Activated CD8-positive, alpha-beta memory T cell treated with anti-CD3 and anti-CD28 coated beads, Interleukin-2, amount 50 U/mL, for 24 hours (primary cell): ENCODE measurements at regions not wholly inside any gene's neighbourhood (a gene's known extent, or its start where the extent isn't known, plus 50 kb on each side); places are given as distances from the start of the nearest gene placed in this dataset.

ENCODE experiments used
- DNase-seq: peaks from one replicate; pipeline ENCODE4 v3.0.0-alpha.2; 2020; ENCODE audit errors: extremely low read depth

GRCh38 chr5:82336226-82336958 lies 58.2 kb upstream of the RPS23 start:
- no peak for DNase-seq

- no peak for DNase-seq
Observed at GRCh38 chr5:82335806-82336205, 57.7 kb upstream of the RPS23 start.

GRCh38 chr5:82334856-82335255 lies 56.7 kb upstream of the RPS23 start:
- DNase-seq = no peak

- DNase-seq = no peak
Observed at GRCh38 chr5:82334085-82334692, 56.0 kb upstream of the RPS23 start.

DNA sequence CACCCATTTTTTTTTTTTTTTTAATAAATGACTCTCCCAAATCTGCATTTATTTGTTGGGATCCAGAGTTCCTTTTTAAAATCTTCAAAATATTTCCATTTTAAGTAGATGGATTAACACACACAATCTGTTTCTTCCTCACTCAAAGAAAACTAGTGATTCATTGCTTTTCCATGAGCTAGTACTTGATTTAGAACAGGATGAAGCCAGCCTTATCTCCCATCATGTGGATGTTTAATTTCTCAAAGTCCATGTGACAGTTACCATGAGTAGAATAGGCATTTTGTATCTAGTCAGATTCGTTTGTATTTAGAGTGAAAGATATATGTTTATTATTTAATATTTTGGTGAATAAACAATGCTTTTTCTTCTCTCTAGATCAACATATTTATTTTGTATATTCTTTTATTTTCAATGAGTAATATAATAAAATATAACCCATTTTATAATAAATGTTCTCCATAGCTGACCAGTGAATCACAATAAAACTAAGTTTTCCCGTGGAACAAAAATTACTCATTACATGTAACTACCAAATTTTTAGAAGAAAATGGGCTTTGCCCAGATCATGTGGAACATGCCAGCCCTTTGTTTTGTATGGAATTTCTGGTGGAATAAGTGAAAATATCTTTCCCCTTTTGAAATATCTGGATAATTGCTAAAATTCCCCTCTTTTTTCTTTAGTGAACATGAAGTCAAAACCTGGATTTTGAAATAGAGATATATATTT lies 54.9 kb upstream of the RPS23 start:
- no peak for DNase-seq

GRCh38 chr5:82332064-82332855 lies 54.1 kb upstream of the RPS23 start:
- DNase-seq = no peak

DNA sequence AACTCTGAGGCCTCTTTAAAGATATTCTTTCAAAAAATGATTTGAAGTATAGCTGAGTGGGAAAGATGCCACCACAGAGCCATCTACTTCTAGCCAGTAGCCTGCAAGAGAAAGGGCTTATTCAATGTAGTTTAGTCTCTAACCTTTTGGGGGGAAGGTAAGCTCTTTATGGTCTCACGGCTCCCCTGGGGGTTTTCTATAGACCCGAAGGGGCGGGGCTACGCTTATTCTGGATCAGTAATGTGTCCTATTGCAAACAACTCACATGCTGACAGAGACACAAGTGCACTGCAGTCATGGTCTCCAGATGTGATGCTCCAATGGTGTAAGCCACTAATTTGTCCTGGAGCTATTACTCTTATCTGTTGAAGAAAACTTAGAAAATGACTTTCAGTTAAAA lies 53.4 kb upstream of the RPS23 start:
- DNase-seq = no peak

DNA sequence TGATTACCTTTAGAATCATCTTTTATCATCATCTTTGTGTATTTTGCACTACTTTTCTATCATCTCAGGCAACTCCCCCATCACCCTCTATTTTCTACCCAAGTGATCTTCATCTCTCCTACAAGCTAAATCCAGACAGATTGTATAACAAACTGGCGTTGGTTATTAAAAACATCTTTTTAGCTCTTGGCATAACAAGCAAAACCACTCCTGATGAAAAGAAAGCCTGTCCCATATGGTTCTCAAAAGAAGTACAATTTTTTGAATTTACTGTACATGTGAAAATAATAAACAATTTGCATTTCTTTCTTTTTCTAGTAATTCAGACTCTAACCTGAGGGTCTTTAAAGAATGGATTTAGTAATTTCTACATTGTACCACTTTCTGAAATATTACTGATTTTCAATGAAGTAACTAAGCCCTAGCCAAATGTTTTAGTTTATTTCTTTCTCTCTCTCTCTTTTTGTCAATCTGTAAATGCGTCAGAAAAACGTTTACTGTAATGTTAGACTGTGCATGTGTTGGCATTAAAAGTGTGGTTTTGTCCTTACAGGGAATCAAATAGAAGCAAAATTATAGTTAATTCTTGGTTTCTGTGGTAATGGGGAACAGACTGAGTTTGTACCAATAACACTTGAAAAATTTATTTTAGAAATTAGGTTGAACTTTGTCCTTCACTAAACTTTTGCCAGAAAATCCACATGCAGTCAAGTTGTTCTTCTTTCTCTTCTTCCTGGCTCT lies 52.5 kb upstream of the RPS23 start:
- no peak for DNase-seq

DNA sequence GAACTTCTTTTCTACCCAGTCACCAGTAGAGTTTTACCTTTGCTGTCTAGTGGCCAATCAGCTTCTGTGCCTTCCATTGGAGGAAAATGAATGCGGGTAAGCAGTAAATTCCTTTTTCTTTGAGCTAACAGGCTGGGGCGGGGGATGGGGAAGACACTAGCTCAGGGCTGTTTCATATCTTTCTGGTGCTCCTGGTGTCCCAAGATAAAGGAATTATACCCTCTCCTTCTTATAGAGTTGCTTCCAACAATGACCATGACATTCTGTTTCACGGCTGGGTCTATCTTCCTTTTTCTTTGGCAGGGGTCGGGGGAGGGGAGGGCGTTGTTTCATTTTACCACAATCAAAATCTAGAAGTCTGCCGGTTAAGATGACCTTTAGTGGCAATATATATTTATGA lies 51.2 kb upstream of the RPS23 start:
- DNase-seq = no peak
